Neural cell (in vitro differentiated cells): ENCODE measurements at regions not wholly inside any gene's neighbourhood (a gene's known extent, or its start where the extent isn't known, plus 50 kb on each side); places are given as distances from the start of the nearest gene placed in this dataset.

Experiments
- H2AFZ ChIP-seq: fragments of 200-600, 300-800 bp; sonication (generic), shearing (Covaris generic); 2 replicates; pipeline ENCODE4 v1.6.0; 2014; ENCODE audit warnings: low read depth, mild to moderate bottlenecking, antibody characterized with exemption, low read length, moderate library complexity
- H3F3A ChIP-seq: fragments of 200-600 bp; shearing (Covaris generic); 2 replicates; pipeline ENCODE4 v1.6.1; 2016; ENCODE audit warnings: mild to moderate bottlenecking, moderate library complexity, mixed read lengths, antibody characterized with exemption, low read length; ENCODE audit not compliant: insufficient read depth, poor library complexity, severe bottlenecking
- H3K27ac ChIP-seq: fragments of 200-600, 300-800 bp; sonication (generic), shearing (Covaris generic); 2 replicates; pipeline ENCODE4 v1.5.1; 2014; ENCODE audit warnings: mild to moderate bottlenecking, low read length, moderate library complexity
- H3K27me3 ChIP-seq: fragments of 300-800, 200-600 bp; sonication (generic), shearing (Covaris generic); 2 replicates; pipeline ENCODE4 v1.6.0; 2014; ENCODE audit warnings: mild to moderate bottlenecking, low read depth, low read length, moderate library complexity; ENCODE audit not compliant: insufficient read depth
- H3K36me3 ChIP-seq: fragments of 300-800, 200-600 bp; sonication (generic), shearing (Covaris generic); 2 replicates; pipeline ENCODE4 v1.5.1; 2014; ENCODE audit warnings: mild to moderate bottlenecking, antibody characterized with exemption, low read length, moderate library complexity; ENCODE audit not compliant: insufficient read depth
- H3K4me2 ChIP-seq: fragments of 300-800, 200-600 bp; sonication (generic), shearing (Covaris generic); 2 replicates; pipeline ENCODE4 v1.6.0; 2014; ENCODE audit warnings: mild to moderate bottlenecking, low read length
- H3K4me3 ChIP-seq: fragments of 300-800, 200-600 bp; sonication (generic), shearing (Covaris generic); 2 replicates; pipeline ENCODE4 v1.5.1; 2014; ENCODE audit warnings: mild to moderate bottlenecking, low read length, moderate library complexity
- H3K79me2 ChIP-seq: fragments of 200-600 bp; shearing (Covaris generic); replicated peaks from 2 replicates; pipeline ENCODE4 v1.6.0; 2014; ENCODE audit warnings: mild to moderate bottlenecking, low read length, moderate library complexity; ENCODE audit not compliant: insufficient read depth
- H3K9ac ChIP-seq: fragments of 300-800, 200-600 bp; sonication (generic), shearing (Covaris generic); 2 replicates; pipeline ENCODE4 v1.6.1; 2016; ENCODE audit warnings: mild to moderate bottlenecking, low read length, mixed read lengths
- H3K9me2 ChIP-seq: fragments of 200-600 bp; shearing (Covaris generic); 2 replicates; pipeline ENCODE4 v1.6.1; 2016; ENCODE audit warnings: mild to moderate bottlenecking, low read length, mixed read lengths; ENCODE audit not compliant: insufficient read depth
- H3K9me3 ChIP-seq: fragments of 200-600, 300-800 bp; sonication (generic), shearing (Covaris generic); 2 replicates; pipeline ENCODE4 v1.6.1; 2016; ENCODE audit warnings: mild to moderate bottlenecking, mixed run types, low read length, moderate library complexity, mixed read lengths
- H4K20me1 ChIP-seq: fragments of 200-600 bp; shearing (Covaris generic); 2 replicates; pipeline ENCODE4 v1.6.1; 2016; ENCODE audit warnings: mild to moderate bottlenecking, mixed run types; ENCODE audit not compliant: insufficient read depth
- CTCF ChIP-seq: fragments of 450-650 bp; IDR thresholded peaks from 2 replicates; pipeline ENCODE4 v1.5.1; 2014; ENCODE audit warnings: antibody characterized with exemption, mild to moderate bottlenecking, moderate library complexity; ENCODE audit not compliant: poor library complexity, severe bottlenecking
- EP300 ChIP-seq: fragments of 450-650 bp; conservative IDR thresholded peaks from 2 replicates; pipeline ENCODE4 v1.6.1; 2014; ENCODE audit warnings: antibody characterized with exemption, mild to moderate bottlenecking, moderate library complexity; ENCODE audit not compliant: poor library complexity, severe bottlenecking
- EZH2 ChIP-seq: fragments of 200-600, 300-800 bp; shearing (Covaris generic), sonication (generic); IDR thresholded peaks from 2 replicates; pipeline ENCODE4 v1.6.1; 2014; ENCODE audit warnings: antibody characterized with exemption, low read length, borderline replicate concordance, mild to moderate bottlenecking; ENCODE audit not compliant: insufficient read depth, poor library complexity, severe bottlenecking
- MXI1 ChIP-seq: fragments of 450-650 bp; conservative IDR thresholded peaks from 2 replicates; pipeline ENCODE4 v1.6.1; 2014; ENCODE audit warnings: antibody characterized with exemption, mild to moderate bottlenecking; ENCODE audit not compliant: poor library complexity, severe bottlenecking
- POLR2AphosphoS5 ChIP-seq: IDR thresholded peaks from 2 replicates; pipeline ENCODE4 v1.6.1; 2012
- RAD21 ChIP-seq: fragments of 450-650 bp; conservative IDR thresholded peaks from 2 replicates; pipeline ENCODE4 v1.6.1; 2014; ENCODE audit warnings: antibody characterized with exemption, mild to moderate bottlenecking, moderate library complexity
- REST ChIP-seq: IDR thresholded peaks from 2 replicates; pipeline ENCODE4 v1.6.1; 2012; ENCODE audit warnings: borderline replicate concordance
- SMC3 ChIP-seq: fragments of 450-650 bp; conservative IDR thresholded peaks from 2 replicates; pipeline ENCODE4 v1.6.1; 2014; ENCODE audit warnings: antibody characterized with exemption, mild to moderate bottlenecking, moderate library complexity; ENCODE audit not compliant: poor library complexity
- TAF1 ChIP-seq: IDR thresholded peaks from 2 replicates; pipeline ENCODE4 v1.6.1; 2012; ENCODE audit warnings: low read depth

- Histone ChIP-seq H3K27me3 (no peaks in the 10 kb centered on the region), H3K36me3 (no peaks in the 10 kb centered on the region), H2AFZ (no peak overlapping the region), H3K4me3 (no peak overlapping the region), H4K20me1 (no peaks in the 10 kb centered on the region), H3K4me2 (no peak overlapping the region), H3K9me2 (no peaks in the 10 kb centered on the region), H3K79me2 (no peaks in the 10 kb centered on the region), H3K9ac (no peak overlapping the region), H3K27ac (no peak overlapping the region), H3F3A (no peaks in the 10 kb centered on the region), H3K9me3 (no peaks in the 10 kb centered on the region)
- TF ChIP-seq EP300 (no peak), MXI1 (no peak), SMC3 (no peak), REST (no peak), CTCF (no peak), RAD21 (no peak), POLR2AphosphoS5 (no peak), EZH2 (no peak), TAF1 (no peak)
These were observed 63.3 kb downstream of the FHIP1A start for GRCh38 chr4:151472297-151472696.

GRCh38 chr4:151472711-151473110 lies 63.7 kb downstream of the FHIP1A start:
- Histone ChIP-seq H3K4me3 (no peak overlapping the region), H3F3A (no peaks in the 10 kb centered on the region), H3K9ac (no peak overlapping the region), H3K79me2 (no peaks in the 10 kb centered on the region), H4K20me1 (no peaks in the 10 kb centered on the region), H3K9me2 (no peaks in the 10 kb centered on the region), H3K27me3 (no peaks in the 10 kb centered on the region), H3K4me2 (no peak overlapping the region), H3K9me3 (no peaks in the 10 kb centered on the region), H2AFZ (no peak overlapping the region), H3K36me3 (no peaks in the 10 kb centered on the region), H3K27ac (no peak overlapping the region)
- TF ChIP-seq EP300 (no peak), REST (no peak), RAD21 (no peak), SMC3 (no peak), POLR2AphosphoS5 (no peak), TAF1 (no peak), CTCF (no peak), MXI1 (no peak), EZH2 (no peak)
